Adrenal gland (tissue), 5 donors: ENCODE measurements at regions not wholly inside any gene's neighbourhood (a gene's known extent, or its start where the extent isn't known, plus 50 kb on each side); places are given as distances from the start of the nearest gene placed in this dataset.

ENCODE experiments used
- POLR2A ChIP-seq, 2 donors: fragments of 450-650 bp; IDR thresholded peaks; one replicate each; pipeline ENCODE4 v1.6.1; 2017; ENCODE audit warnings: antibody characterized with exemption in 2 of 2, mild to moderate bottlenecking in 2 of 2, moderate library complexity in 1 of 2
- TF ChIP-seq, protein P1 (sequence below), 6 experiments: fragments of 450-650 bp in 4 of 6; fragments of 200-600 bp in 2 of 6; sonication (generic) in 1 of 6; IDR thresholded peaks; 1 replicate in 5 of 6; 2 replicates in 1 of 6; pipeline versions ENCODE4 v1.5.1 to v1.8.0; 2016 to 2021; ENCODE audit warnings: antibody characterized with exemption in 6 of 6, mild to moderate bottlenecking in 2 of 6, moderate library complexity in 1 of 6
- donor health status: DM: no; HTN: no; CAD: no.

DNA sequence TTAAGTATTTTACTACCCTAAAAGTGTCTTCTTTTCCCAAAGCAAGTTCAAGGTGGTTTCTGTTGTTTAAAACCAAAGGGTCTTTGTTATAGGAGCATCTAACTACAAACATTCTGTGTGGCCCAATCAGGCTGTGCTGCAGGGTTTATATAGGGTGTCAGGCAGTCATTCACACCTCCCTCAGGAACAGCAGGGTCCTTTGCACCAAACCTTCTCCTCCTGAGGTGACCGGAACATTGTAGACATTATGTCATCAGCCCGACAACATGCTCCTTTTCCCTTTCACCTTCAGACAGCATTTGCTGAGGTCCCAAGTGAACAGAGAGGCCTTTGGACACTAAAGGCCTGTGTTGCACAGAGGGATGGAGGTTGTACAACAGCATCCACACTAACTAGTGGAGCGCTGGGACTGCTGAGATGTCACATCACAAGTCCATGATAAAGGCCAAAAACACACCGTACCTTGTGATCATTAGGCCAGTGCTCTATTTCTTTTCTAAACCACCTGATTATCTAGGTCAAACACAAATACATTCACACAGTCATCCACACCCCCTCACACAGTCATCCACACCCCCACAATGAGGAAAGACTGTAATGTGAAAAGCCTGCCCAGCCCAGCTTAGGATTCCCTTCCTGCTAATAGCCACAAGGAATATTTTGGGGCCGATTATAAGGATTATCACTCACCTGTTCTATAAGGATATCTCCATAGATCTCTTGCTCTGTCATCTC, 123.8 kb upstream of the VLDLR start:
- TF ChIP-seq, protein P1, sequence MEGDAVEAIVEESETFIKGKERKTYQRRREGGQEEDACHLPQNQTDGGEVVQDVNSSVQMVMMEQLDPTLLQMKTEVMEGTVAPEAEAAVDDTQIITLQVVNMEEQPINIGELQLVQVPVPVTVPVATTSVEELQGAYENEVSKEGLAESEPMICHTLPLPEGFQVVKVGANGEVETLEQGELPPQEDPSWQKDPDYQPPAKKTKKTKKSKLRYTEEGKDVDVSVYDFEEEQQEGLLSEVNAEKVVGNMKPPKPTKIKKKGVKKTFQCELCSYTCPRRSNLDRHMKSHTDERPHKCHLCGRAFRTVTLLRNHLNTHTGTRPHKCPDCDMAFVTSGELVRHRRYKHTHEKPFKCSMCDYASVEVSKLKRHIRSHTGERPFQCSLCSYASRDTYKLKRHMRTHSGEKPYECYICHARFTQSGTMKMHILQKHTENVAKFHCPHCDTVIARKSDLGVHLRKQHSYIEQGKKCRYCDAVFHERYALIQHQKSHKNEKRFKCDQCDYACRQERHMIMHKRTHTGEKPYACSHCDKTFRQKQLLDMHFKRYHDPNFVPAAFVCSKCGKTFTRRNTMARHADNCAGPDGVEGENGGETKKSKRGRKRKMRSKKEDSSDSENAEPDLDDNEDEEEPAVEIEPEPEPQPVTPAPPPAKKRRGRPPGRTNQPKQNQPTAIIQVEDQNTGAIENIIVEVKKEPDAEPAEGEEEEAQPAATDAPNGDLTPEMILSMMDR (IDR thresholded peaks at IDR 0.05), result no peak
- TF ChIP-seq POLR2A (IDR thresholded peaks at IDR 0.05), result no peak
